Ishikawa (cell line): ENCODE measurements at regions not wholly inside any gene's neighbourhood (a gene's known extent, or its start where the extent isn't known, plus 50 kb on each side); places are given as distances from the start of the nearest gene placed in this dataset.

Experiments used
- CEBPB ChIP-seq: IDR thresholded peaks from 2 replicates; pipeline ENCODE4 v1.6.1; 2012
- CREB1 ChIP-seq: IDR thresholded peaks from 2 replicates; pipeline ENCODE4 v1.6.1; 2012; ENCODE audit warnings: low read depth
- EGR1 ChIP-seq: IDR thresholded peaks from 2 replicates; pipeline ENCODE4 v1.6.1; 2012
- EP300 ChIP-seq: IDR thresholded peaks from 2 replicates; pipeline ENCODE4 v1.6.1; 2012; ENCODE audit warnings: borderline replicate concordance
- FOXM1 ChIP-seq: IDR thresholded peaks from 2 replicates; pipeline ENCODE4 v1.6.1; 2012; ENCODE audit warnings: low read depth, borderline replicate concordance
- MAX ChIP-seq: IDR thresholded peaks from 2 replicates; pipeline ENCODE4 v1.6.1; 2012
- NFIC ChIP-seq: IDR thresholded peaks from 2 replicates; pipeline ENCODE4 v1.6.1; 2012
- RAD21 ChIP-seq: IDR thresholded peaks from 2 replicates; pipeline ENCODE4 v1.6.1; 2012; ENCODE audit warnings: low read depth
- TAF1 ChIP-seq: IDR thresholded peaks from 2 replicates; pipeline ENCODE4 v1.6.1; 2012; ENCODE audit warnings: low read depth, mild to moderate bottlenecking
- TCF12 ChIP-seq: IDR thresholded peaks from 2 replicates; pipeline ENCODE4 v1.6.1; 2012; ENCODE audit warnings: low read depth
- TEAD4 ChIP-seq: IDR thresholded peaks from 2 replicates; pipeline ENCODE4 v1.6.1; 2012
- YY1 ChIP-seq: IDR thresholded peaks from 2 replicates; pipeline ENCODE4 v1.6.1; 2012; ENCODE audit warnings: low read depth
- ZBTB7A ChIP-seq: IDR thresholded peaks from 2 replicates; pipeline ENCODE4 v1.6.1; 2012; ENCODE audit warnings: low read depth
- TF ChIP-seq, protein P1 (sequence below): IDR thresholded peaks from 2 replicates; pipeline ENCODE4 v1.6.1; 2012
- TF ChIP-seq, protein P2 (sequence below): IDR thresholded peaks from 2 replicates; pipeline ENCODE4 v1.6.1; 2012; ENCODE audit warnings: low read depth, mild to moderate bottlenecking

DNA sequence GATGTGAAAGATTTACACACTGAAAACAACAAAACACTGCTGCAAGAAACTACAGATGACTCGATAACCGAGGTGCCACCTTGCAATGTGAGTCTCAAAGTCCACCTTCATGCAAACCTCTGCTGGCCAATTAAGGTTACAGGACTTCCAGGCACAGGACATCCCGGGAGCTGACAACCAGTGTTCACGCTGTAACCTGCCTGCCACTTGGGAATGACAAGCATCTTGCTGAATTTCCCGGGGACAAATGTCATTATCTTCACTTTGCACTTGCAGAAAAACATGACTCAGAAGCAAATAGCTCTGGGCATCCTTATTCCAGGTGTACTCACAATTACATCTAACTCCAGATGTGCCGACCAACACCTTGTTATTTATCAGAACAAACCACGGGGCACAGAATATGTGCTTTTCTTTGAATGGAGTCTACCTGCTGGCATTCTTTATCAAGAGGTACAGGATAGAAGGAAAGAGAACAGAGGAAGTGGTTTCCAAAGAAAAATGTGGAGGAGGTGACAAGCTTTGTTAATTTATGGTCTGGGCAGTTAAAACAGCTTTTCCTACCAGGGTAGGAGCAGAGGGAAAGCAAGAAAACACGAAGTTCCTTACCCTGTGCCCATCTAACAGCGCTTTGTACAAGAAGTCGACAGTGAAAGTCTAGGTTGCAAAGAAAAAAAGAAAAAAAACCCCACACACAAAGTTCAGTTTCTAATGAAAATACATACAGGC, 72.3 kb downstream of the SHANK2 start:
- TF ChIP-seq YY1: no peak
- TF ChIP-seq TAF1: no peak
- TF ChIP-seq FOXM1: no peak

DNA sequence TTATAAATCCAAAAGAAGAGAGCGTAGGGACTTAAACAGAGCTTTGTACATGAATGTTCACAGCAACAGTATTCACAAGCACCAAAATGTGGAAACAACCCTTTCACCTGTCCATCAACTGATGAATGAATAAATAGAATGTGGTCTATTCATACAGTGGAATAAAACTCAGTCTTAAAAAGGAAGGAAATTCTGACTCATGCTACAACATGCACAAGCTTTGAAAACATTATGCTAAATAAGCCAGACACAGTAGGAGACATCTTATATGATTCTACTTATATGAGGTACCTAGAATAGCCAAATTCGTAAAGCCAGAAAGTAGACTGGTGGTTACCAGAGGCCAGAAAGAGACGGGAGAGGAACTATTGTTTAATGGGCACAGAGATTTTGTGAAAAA, 74.3 kb downstream of the SHANK2 start:
- no peak for TF ChIP-seq TEAD4
- no peak for TF ChIP-seq MAX
- no peak for TF ChIP-seq TCF12
- no peak for TF ChIP-seq EGR1
- TF ChIP-seq, protein P1, sequence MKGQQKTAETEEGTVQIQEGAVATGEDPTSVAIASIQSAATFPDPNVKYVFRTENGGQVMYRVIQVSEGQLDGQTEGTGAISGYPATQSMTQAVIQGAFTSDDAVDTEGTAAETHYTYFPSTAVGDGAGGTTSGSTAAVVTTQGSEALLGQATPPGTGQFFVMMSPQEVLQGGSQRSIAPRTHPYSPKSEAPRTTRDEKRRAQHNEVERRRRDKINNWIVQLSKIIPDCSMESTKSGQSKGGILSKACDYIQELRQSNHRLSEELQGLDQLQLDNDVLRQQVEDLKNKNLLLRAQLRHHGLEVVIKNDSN: no peak
- no peak for TF ChIP-seq TAF1
- TF ChIP-seq EP300: no peak
- TF ChIP-seq, protein P2, sequence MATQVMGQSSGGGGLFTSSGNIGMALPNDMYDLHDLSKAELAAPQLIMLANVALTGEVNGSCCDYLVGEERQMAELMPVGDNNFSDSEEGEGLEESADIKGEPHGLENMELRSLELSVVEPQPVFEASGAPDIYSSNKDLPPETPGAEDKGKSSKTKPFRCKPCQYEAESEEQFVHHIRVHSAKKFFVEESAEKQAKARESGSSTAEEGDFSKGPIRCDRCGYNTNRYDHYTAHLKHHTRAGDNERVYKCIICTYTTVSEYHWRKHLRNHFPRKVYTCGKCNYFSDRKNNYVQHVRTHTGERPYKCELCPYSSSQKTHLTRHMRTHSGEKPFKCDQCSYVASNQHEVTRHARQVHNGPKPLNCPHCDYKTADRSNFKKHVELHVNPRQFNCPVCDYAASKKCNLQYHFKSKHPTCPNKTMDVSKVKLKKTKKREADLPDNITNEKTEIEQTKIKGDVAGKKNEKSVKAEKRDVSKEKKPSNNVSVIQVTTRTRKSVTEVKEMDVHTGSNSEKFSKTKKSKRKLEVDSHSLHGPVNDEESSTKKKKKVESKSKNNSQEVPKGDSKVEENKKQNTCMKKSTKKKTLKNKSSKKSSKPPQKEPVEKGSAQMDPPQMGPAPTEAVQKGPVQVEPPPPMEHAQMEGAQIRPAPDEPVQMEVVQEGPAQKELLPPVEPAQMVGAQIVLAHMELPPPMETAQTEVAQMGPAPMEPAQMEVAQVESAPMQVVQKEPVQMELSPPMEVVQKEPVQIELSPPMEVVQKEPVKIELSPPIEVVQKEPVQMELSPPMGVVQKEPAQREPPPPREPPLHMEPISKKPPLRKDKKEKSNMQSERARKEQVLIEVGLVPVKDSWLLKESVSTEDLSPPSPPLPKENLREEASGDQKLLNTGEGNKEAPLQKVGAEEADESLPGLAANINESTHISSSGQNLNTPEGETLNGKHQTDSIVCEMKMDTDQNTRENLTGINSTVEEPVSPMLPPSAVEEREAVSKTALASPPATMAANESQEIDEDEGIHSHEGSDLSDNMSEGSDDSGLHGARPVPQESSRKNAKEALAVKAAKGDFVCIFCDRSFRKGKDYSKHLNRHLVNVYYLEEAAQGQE: no peak
- TF ChIP-seq NFIC: no peak
- TF ChIP-seq CREB1: no peak
- TF ChIP-seq RAD21: no peak
- no peak for TF ChIP-seq CEBPB
- no peak for TF ChIP-seq FOXM1
- no peak for TF ChIP-seq YY1

GRCh38 chr11:71176812-71177211, 75.6 kb downstream of the SHANK2 start:
- TF ChIP-seq CREB1 (no peak), TAF1 (no peak), CEBPB (no peak), MAX (no peak), TEAD4 (no peak), EP300 (no peak), YY1 (no peak), ZBTB7A (no peak), FOXM1 (no peak), NFIC (no peak), RAD21 (no peak), TCF12 (no peak), EGR1 (no peak)
- TF ChIP-seq, protein P2: no peak
- TF ChIP-seq, protein P1: no peak

DNA sequence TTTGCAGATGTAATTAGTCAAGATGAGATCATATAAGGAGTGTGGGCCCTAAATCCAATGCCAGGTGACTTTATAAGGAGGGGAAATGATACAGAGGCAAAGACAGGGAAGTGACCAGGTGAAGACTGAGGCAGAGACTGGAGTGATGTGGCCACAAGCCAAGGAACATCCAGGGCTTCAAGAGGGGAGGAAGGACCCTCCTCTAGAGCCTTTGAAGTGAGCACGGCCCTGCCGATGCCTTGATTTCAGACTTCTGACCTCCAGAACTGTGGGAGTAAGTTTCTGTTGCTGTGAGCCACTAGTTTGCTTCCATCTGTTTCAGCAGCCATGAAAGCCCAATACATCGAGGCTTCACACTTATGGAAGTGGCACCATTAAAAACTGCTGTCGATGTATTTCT, 78.7 kb downstream of the SHANK2 start:
- TF ChIP-seq CEBPB: no peak

- TF ChIP-seq CEBPB (no peak), CREB1 (no peak), EP300 (no peak), TAF1 (no peak), TEAD4 (no peak), NFIC (no peak), EGR1 (no peak), YY1 (no peak), FOXM1 (no peak), TCF12 (no peak), MAX (no peak), RAD21 (no peak), ZBTB7A (no peak)
- TF ChIP-seq, protein P2: no peak
- TF ChIP-seq, protein P1: no peak
Observed at GRCh38 chr11:71172680-71173079, 79.7 kb downstream of the SHANK2 start.
